SK-N-SH (cell line): ENCODE measurements at regions not wholly inside any gene's neighbourhood (a gene's known extent, or its start where the extent isn't known, plus 50 kb on each side); places are given as distances from the start of the nearest gene placed in this dataset.

Source experiments
- EP300 ChIP-seq, 2 experiments: IDR thresholded peaks; 2 replicates each; pipeline versions ENCODE4 v1.4.0 to v1.6.1; 2012; ENCODE audit warnings: borderline replicate concordance in 1 of 2, low read depth in 1 of 2, low read length in 1 of 2
- GABPA ChIP-seq: IDR thresholded peaks from 2 replicates; pipeline ENCODE4 v1.4.0; 2012; ENCODE audit warnings: low read depth, mild to moderate bottlenecking
- NFIC ChIP-seq: IDR thresholded peaks from 2 replicates; pipeline ENCODE4 v1.4.0; 2012; ENCODE audit warnings: borderline replicate concordance
- POLR2AphosphoS5 ChIP-seq: IDR thresholded peaks from 2 replicates; pipeline ENCODE4 v1.6.1; 2012; ENCODE audit warnings: low read depth, low read length
- RAD21 ChIP-seq: IDR thresholded peaks from 2 replicates; pipeline ENCODE4 v1.6.1; 2012; ENCODE audit warnings: mild to moderate bottlenecking, low read length
- TF ChIP-seq, protein P1 (sequence below): fragments of 200-600 bp; sonication (generic); IDR thresholded peaks from 2 replicates; pipeline ENCODE4 v1.6.1; 2017; ENCODE audit warnings: antibody characterized with exemption, mild to moderate bottlenecking, moderate library complexity
- TF ChIP-seq, protein P2 (sequence below): IDR thresholded peaks from 2 replicates; pipeline ENCODE4 v1.4.0; 2012; ENCODE audit warnings: low read depth
- TF ChIP-seq, protein P3 (sequence below): IDR thresholded peaks from 2 replicates; pipeline ENCODE4 v1.4.0; 2012; ENCODE audit warnings: low read depth, borderline replicate concordance

DNA sequence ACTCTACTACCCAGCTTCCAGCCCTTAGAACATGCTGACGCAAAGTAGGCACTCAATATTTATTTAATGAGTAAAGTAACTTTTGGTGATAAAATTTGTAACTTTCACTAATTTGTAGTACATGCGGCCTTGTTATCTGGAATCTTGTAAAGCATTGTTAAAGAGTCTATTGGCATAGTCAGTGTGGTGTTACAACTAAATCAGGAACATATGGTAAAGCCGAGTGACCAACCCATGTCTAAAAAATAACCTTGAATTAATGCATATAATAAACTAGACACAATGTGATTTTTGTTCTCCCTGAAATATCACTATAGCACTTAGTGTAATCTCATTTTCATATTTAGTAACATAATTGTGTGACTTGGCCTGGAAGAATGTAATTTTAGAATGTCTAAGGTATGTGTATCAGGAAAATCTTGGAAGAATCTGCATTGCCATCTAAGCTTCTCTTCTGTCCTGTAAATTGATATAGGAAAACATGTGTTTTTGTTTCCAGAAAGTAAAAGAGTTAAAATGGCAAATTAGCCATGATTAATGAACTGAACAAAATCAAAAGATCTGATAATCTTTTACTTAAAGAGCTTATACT lies 256.7 kb upstream of the GNAI1 start:
- TF ChIP-seq POLR2AphosphoS5: peak; percentile 49; the same call in 1 of the 2 replicates
- TF ChIP-seq, protein P1, sequence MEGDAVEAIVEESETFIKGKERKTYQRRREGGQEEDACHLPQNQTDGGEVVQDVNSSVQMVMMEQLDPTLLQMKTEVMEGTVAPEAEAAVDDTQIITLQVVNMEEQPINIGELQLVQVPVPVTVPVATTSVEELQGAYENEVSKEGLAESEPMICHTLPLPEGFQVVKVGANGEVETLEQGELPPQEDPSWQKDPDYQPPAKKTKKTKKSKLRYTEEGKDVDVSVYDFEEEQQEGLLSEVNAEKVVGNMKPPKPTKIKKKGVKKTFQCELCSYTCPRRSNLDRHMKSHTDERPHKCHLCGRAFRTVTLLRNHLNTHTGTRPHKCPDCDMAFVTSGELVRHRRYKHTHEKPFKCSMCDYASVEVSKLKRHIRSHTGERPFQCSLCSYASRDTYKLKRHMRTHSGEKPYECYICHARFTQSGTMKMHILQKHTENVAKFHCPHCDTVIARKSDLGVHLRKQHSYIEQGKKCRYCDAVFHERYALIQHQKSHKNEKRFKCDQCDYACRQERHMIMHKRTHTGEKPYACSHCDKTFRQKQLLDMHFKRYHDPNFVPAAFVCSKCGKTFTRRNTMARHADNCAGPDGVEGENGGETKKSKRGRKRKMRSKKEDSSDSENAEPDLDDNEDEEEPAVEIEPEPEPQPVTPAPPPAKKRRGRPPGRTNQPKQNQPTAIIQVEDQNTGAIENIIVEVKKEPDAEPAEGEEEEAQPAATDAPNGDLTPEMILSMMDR: no peak
- no peak for TF ChIP-seq RAD21
- peak; percentile 65 for TF ChIP-seq NFIC
- TF ChIP-seq GABPA: 0 out of 2 replicates have a peak, but pooled peaks have one; percentile 16
- TF ChIP-seq, protein P2, sequence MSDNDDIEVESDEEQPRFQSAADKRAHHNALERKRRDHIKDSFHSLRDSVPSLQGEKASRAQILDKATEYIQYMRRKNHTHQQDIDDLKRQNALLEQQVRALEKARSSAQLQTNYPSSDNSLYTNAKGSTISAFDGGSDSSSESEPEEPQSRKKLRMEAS: peak; percentile 45; the same call in 1 of the 2 replicates
- TF ChIP-seq, protein P3, sequence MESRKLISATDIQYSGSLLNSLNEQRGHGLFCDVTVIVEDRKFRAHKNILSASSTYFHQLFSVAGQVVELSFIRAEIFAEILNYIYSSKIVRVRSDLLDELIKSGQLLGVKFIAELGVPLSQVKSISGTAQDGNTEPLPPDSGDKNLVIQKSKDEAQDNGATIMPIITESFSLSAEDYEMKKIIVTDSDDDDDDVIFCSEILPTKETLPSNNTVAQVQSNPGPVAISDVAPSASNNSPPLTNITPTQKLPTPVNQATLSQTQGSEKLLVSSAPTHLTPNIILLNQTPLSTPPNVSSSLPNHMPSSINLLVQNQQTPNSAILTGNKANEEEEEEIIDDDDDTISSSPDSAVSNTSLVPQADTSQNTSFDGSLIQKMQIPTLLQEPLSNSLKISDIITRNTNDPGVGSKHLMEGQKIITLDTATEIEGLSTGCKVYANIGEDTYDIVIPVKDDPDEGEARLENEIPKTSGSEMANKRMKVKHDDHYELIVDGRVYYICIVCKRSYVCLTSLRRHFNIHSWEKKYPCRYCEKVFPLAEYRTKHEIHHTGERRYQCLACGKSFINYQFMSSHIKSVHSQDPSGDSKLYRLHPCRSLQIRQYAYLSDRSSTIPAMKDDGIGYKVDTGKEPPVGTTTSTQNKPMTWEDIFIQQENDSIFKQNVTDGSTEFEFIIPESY: 0 out of 2 replicates have a peak, but pooled peaks have one; percentile 19
- peak; percentile 84 for TF ChIP-seq EP300 (IDR thresholded peaks at IDR 0.05; ENCODE audit: borderline replicate concordance in 1 of 2, low read depth in 1 of 2, low read length in 1 of 2)
